B cell (primary cell): ENCODE measurements at regions not wholly inside any gene's neighbourhood (a gene's known extent, or its start where the extent isn't known, plus 50 kb on each side); places are given as distances from the start of the nearest gene placed in this dataset.

Experiments used
- ATAC-seq: fragments of 200-7000 bp; cut with Tn5 transposase; one replicate; pipeline ENCODE4 v1.10.0; 2021; ENCODE audit warnings: low read depth, mild to moderate bottlenecking, moderate number of reproducible peaks, moderate library complexity
- CTCF ChIA-PET: fragments of 350-600 bp; sonication (Branson Sonifier 250); formaldehyde crosslinking; loops from one replicate; lab custom pipeline; 2021; ENCODE audit warnings: antibody characterized with exemption, inconsistent platforms; lab: Charles Lee
- POLR2A ChIA-PET: fragments of 350-600 bp; sonication (Branson Sonifier 250); formaldehyde crosslinking; loops from one replicate; lab custom pipeline; 2021; ENCODE audit warnings: antibody characterized with exemption; lab: Charles Lee
- DNase-seq: peaks from one replicate; pipeline ENCODE4 v3.0.0; 2013
- H2AFZ ChIP-seq: 2 replicates; pipeline ENCODE4 v1.6.1; 2012; ENCODE audit warnings: mild to moderate bottlenecking, low read depth, low read length; ENCODE audit not compliant: insufficient read depth, poor library complexity, severe bottlenecking
- H3K27ac ChIP-seq, 2 donors: 1 replicate in 1 of 2; 2 replicates in 1 of 2; pipeline ENCODE4 v1.5.1; 2012 to 2013; ENCODE audit warnings: low read length in 2 of 2, mild to moderate bottlenecking in 2 of 2, moderate library complexity in 1 of 2
- H3K27me3 ChIP-seq, 4 experiments: fragments of 200-600 bp in 1 of 4; sonication (generic) in 1 of 4; replicated peaks in 1 of 4; 1 replicate in 2 of 4; 2 replicates in 2 of 4; pipeline versions ENCODE4 v1.6.1 to v1.7.0; 2013 to 2016; ENCODE audit warnings: low read length in 3 of 4, mild to moderate bottlenecking in 2 of 4, mixed read lengths in 1 of 4, moderate library complexity in 1 of 4; ENCODE audit not compliant: insufficient read depth in 4 of 4, control insufficient read depth in 3 of 4; ENCODE audit errors: control extremely low read depth in 1 of 4
- H3K36me3 ChIP-seq, 2 experiments: replicated peaks in 1 of 2; 1 replicate in 1 of 2; 2 replicates in 1 of 2; pipeline versions ENCODE4 v1.6.1 to v1.7.1; 2013; ENCODE audit warnings: low read length in 1 of 2; ENCODE audit not compliant: insufficient read depth in 2 of 2, control insufficient read depth in 1 of 2; ENCODE audit errors: control extremely low read depth in 1 of 2, extremely low read depth in 1 of 2
- H3K4me1 ChIP-seq, 2 donors: fragments of 200-600 bp in 1 of 2; sonication (generic) in 1 of 2; 1 replicate in 1 of 2; 2 replicates in 1 of 2; pipeline versions ENCODE4 v1.5.1 to v1.6.1; 2013 to 2017; ENCODE audit warnings: low read length in 2 of 2; ENCODE audit not compliant: control insufficient read depth in 2 of 2, insufficient read depth in 2 of 2
- H3K4me2 ChIP-seq: replicated peaks from 2 replicates; pipeline ENCODE3; 2012; ENCODE audit warnings: mild to moderate bottlenecking, low read depth, low read length; ENCODE audit not compliant: poor library complexity, severe bottlenecking
- H3K4me3 ChIP-seq, 5 experiments: fragments of 200-600 bp in 1 of 5; sonication (generic) in 1 of 5; 1 replicate in 3 of 5; 2 replicates in 2 of 5; pipeline versions ENCODE4 v1.5.1 to v1.7.0; 2011 to 2016; ENCODE audit warnings: low read length in 4 of 5, mild to moderate bottlenecking in 4 of 5, low read depth in 2 of 5, control low read depth in 1 of 5, moderate library complexity in 1 of 5; ENCODE audit not compliant: insufficient read depth in 1 of 5; ENCODE audit errors: control extremely low read depth in 1 of 5, extremely low read depth in 1 of 5
- H3K79me2 ChIP-seq: fragments of 200-600 bp; sonication (generic); one replicate; pipeline ENCODE4 v1.6.0; 2016; ENCODE audit warnings: low read length; ENCODE audit not compliant: control insufficient read depth, insufficient read depth
- H3K9ac ChIP-seq: fragments of 200-600 bp; sonication (generic); 2 replicates; pipeline ENCODE4 v1.6.1; 2017; ENCODE audit warnings: mild to moderate bottlenecking, low read length, moderate library complexity
- H3K9me3 ChIP-seq, 3 donors: one replicate each; pipeline versions ENCODE4 v1.6.1 to v1.7.1; 2013; ENCODE audit warnings: low read length in 2 of 3; ENCODE audit not compliant: control insufficient read depth in 2 of 3, insufficient read depth in 1 of 3; ENCODE audit errors: control extremely low read depth in 1 of 3
- H4K20me1 ChIP-seq: 2 replicates; pipeline ENCODE4 v1.6.0; 2012; ENCODE audit warnings: mild to moderate bottlenecking, low read length; ENCODE audit not compliant: insufficient read depth, control insufficient read depth, poor library complexity, severe bottlenecking
- H3K27ac Mint-ChIP-seq: one replicate; pipeline ENCODE4 v1.8.0; 2021; ENCODE audit warnings: mixed read lengths
- H3K27me3 Mint-ChIP-seq: one replicate; pipeline ENCODE4 v1.8.0; 2021; ENCODE audit warnings: mixed read lengths
- H3K4me1 Mint-ChIP-seq: one replicate; pipeline ENCODE4 v1.8.0; 2021; ENCODE audit warnings: mixed read lengths
- H3K4me3 Mint-ChIP-seq: one replicate; pipeline ENCODE4 v1.8.0; 2021; ENCODE audit warnings: mixed read lengths
- H3K9me3 Mint-ChIP-seq: one replicate; pipeline ENCODE4 v1.8.0; 2022; ENCODE audit warnings: mixed read lengths; ENCODE audit not compliant: insufficient read depth
- EZH2 ChIP-seq: IDR thresholded peaks from 2 replicates; pipeline ENCODE4 v1.6.1; 2012; ENCODE audit warnings: borderline replicate concordance, low read depth, mild to moderate bottlenecking, moderate library complexity, low read length; ENCODE audit not compliant: insufficient read depth, poor library complexity, severe bottlenecking
- WGBS: methylation state at CpG from one replicate; pipeline ENCODE4 v1.1.5; 2013; ENCODE audit warnings: missing lambda C conversion rate; ENCODE audit not compliant: insufficient coverage; 5-methylcytosine and 5-hydroxymethylcytosine counted together
- intact Hi-C: fragments of 100-400 bp; cut with micrococcal nuclease; formaldehyde crosslinking; loops from one replicate; pipeline ENCODE4 v1.10.0; 2022
- TF ChIP-seq, protein P1 (sequence below): fragments of 200-600 bp; IDR thresholded peaks from one replicate; pipeline ENCODE4 v1.8.0; 2022; ENCODE audit warnings: antibody characterized with exemption, mild to moderate bottlenecking

DNA sequence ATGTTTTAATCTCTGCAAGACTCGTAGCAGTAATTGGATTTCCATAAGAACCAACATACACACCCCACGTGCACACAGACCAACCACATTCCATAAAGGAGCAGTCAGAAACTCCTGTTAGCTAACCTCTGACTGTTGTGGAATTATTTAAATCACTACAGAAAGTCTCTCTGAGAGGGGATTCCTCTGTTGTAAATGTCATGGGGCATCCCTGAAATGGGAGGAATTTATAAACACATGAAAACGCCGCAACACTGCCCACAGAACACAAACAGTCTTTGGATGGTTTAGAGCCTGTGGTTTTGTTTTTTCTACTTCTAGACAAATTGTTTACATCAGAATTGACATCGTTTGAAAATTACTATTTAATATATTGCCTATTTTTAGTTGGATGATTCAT, 740.1 kb upstream of the GRM7 start:
- H3K9me3 Mint-ChIP-seq = no peaks in the 10 kb centered on the region
- Histone ChIP-seq H3K4me1 (no peaks in the 10 kb centered on the region), H3K27me3 (no peaks in the 10 kb centered on the region), H3K4me3 (no peak overlapping the region), H3K36me3 (no peaks in the 10 kb centered on the region), H4K20me1 (no peaks in the 10 kb centered on the region), H2AFZ (no peak overlapping the region), H3K9ac (no peak overlapping the region), H3K79me2 (no peaks in the 10 kb centered on the region), H3K9me3 (peaks cover 0 to 1% (median 0%) of the 10 kb centered on the region in 3 donors), H3K4me2 (no peak overlapping the region), H3K27ac (no peak overlapping the region)
- WGBS = no CpG with 5 or more reads among the region's 5 CpGs
- intact Hi-C loops = no loop called here
- POLR2A ChIA-PET = no interaction called here
- H3K4me3 Mint-ChIP-seq = no peak overlapping the region
- H3K27me3 Mint-ChIP-seq = no peaks in the 10 kb centered on the region
- TF ChIP-seq, protein P1, sequence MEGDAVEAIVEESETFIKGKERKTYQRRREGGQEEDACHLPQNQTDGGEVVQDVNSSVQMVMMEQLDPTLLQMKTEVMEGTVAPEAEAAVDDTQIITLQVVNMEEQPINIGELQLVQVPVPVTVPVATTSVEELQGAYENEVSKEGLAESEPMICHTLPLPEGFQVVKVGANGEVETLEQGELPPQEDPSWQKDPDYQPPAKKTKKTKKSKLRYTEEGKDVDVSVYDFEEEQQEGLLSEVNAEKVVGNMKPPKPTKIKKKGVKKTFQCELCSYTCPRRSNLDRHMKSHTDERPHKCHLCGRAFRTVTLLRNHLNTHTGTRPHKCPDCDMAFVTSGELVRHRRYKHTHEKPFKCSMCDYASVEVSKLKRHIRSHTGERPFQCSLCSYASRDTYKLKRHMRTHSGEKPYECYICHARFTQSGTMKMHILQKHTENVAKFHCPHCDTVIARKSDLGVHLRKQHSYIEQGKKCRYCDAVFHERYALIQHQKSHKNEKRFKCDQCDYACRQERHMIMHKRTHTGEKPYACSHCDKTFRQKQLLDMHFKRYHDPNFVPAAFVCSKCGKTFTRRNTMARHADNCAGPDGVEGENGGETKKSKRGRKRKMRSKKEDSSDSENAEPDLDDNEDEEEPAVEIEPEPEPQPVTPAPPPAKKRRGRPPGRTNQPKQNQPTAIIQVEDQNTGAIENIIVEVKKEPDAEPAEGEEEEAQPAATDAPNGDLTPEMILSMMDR = no peak
- no peak for TF ChIP-seq EZH2
- no peaks in the 10 kb centered on the region for H3K4me1 Mint-ChIP-seq
- no peak overlapping the region for H3K27ac Mint-ChIP-seq
- DNase-seq = no peak
- CTCF ChIA-PET = no interaction called here
- ATAC-seq = no peak

DNA sequence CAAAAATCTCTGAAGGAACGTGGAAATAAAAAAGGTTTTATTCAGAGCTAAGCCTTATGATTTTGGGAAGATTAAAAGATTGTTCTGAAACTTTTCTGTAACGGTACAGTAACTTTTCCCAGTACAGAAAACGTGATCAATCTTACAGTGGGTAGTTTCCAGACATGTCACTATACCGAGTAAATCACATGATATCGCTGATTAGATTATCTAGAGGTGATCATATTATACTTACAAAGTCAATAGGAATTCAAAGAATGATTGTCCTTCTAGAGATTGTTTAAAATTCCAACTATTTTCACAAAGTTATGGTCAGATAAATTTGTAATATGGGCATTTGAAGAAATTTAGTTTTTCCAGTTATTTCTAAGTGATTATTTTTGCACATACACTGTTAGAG, 736.0 kb upstream of the GRM7 start:
- ATAC-seq = no peak
- Histone ChIP-seq H3K4me3 (no peak overlapping the region), H4K20me1 (no peaks in the 10 kb centered on the region), H3K27me3 (no peaks in the 10 kb centered on the region), H2AFZ (no peak overlapping the region), H3K4me1 (no peaks in the 10 kb centered on the region), H3K9me3 (peaks cover 0 to 3% (median 1%) of the 10 kb centered on the region in 3 donors), H3K36me3 (no peaks in the 10 kb centered on the region), H3K79me2 (no peaks in the 10 kb centered on the region), H3K9ac (no peak overlapping the region), H3K4me2 (no peak overlapping the region), H3K27ac (no peak overlapping the region)
- intact Hi-C loops = no loop called here
- DNase-seq = no peak
- Mint-ChIP-seq H3K27me3 (no peaks in the 10 kb centered on the region), H3K4me1 (no peaks in the 10 kb centered on the region), H3K4me3 (no peak overlapping the region), H3K27ac (no peak overlapping the region), H3K9me3 (no peaks in the 10 kb centered on the region)
- WGBS = no CpG with 5 or more reads among the region's 5 CpGs
- ChIA-PET CTCF (no interaction called here), POLR2A (no interaction called here)
- TF ChIP-seq EZH2 = no peak
- TF ChIP-seq, protein P1 = no peak
